Stimulated activated CD4-positive, alpha-beta T cell treated with anti-CD3 and anti-CD28 coated beads, Interleukin-1b, Interleukin-23, amount 100 ng/mL, for 4 hours (primary cell): ENCODE measurements at regions not wholly inside any gene's neighbourhood (a gene's known extent, or its start where the extent isn't known, plus 50 kb on each side); places are given as distances from the start of the nearest gene placed in this dataset.

Experiments
- DNase-seq, 2 donors: peaks; one replicate each; pipeline ENCODE4 v3.0.0-alpha.2; 2020; ENCODE audit warnings: low read depth in 2 of 2

DNA sequence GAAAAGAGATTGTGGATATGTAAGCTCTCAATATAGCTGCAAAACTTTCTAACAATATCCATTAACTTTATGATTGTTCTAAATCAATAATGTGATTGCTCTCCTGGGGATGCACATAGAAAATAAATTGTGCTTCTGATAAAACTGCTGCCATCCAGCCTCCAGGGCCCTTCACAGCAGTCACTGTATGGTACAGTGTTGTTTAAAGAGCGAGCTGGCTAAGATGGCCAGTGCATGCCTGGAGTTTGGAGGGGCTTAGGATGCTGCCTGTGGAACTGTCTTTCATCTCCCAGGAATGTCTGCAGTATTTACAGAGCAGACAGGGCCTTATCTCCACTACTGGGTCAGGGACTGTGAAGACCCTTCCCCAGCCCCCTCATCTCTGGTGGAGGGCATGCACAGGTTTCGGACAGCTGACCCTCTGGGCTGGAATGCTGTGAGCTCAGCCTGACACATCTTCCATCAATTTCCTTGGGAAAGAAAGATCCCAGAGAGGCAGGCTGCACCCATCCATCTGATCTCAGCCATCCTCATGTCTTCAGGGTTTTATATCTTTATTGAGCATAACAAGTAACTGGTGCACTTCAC is 137.0 kb downstream of the PLPP3 start:
- no peak for DNase-seq

GRCh38 chr1:56441601-56442000 is 137.8 kb downstream of the PLPP3 start:
- DNase-seq: no peak

DNA sequence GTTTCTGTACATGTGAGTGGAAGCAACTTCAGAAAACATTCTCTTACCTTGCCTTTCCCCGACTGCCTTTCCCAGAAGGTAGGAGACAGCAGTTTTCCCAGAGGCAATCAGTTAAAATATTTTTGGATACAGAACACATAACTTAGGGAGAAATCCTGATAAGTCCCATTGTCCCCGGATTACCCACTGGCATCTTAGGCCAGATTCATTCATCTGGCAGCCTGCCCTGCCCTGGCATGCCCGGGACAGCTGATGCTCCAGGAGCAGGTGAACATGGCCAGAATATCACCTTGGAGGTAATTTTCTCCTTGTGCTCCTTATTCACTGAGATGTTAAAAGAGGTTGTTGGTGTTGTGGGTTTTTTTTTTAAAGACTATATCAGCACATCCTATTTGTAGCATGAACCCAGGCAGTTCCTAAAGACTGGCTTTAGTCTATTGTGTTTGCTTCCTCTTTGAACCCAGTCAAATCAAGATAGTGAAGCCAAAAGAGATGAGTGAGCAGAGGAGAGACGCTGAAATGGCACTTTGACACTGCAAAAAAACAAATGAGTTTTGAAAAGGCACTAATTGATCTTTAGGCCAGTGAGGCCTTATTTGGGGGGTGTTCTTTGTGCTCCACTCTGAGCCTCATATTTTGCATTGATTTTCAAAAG is 139.6 kb downstream of the PLPP3 start:
- DNase-seq: no peak

GRCh38 chr1:56438901-56439551 is 140.3 kb downstream of the PLPP3 start:
- no peak for DNase-seq

- DNase-seq: no peak
Measured at GRCh38 chr1:56437959-56438358, 141.4 kb downstream of the PLPP3 start.

DNA sequence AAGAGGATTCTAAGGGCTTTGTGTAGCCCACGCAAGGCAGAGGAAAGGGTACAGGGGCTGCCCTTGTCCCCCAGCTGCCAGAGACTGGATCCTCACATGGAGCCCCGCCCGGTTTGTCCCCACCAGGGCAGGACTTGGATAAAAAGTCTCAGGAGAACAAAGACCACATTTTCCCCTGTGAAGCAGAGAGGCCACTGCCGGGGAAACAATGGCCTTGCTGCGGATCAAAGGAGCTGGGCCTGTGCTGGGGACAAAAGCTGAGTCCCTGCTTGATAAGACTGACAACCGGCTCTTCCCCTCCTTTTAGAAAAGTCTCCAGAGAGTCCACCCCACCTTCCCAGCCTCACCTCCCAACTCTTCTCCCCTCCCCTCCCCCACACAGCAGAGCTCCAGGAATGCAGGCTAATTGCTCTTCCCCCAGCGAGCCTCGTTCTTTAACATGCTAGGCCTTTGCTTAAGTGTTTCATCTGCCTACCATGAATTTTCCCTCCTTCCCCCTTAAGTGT is 142.4 kb downstream of the PLPP3 start:
- no peak for DNase-seq

DNA sequence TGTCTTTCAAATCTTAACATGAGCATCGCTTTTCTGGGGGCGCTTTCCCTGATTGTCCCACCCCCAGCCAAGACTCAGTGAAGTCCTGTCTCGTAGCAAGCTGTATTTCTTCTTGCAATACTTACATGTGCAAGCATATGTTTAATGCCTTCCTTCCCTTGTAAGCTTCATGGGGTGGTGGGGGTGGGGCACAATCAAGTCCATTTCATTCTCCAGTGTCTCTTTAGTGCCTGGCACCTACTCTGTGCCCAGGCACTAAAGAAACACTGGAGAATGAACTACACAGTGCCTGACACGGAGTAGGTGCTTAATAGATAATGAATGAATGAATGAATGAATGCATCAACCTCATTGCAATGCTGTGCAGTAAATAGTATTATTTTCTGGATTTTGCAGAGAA is 143.1 kb downstream of the PLPP3 start:
- no peak for DNase-seq

DNA sequence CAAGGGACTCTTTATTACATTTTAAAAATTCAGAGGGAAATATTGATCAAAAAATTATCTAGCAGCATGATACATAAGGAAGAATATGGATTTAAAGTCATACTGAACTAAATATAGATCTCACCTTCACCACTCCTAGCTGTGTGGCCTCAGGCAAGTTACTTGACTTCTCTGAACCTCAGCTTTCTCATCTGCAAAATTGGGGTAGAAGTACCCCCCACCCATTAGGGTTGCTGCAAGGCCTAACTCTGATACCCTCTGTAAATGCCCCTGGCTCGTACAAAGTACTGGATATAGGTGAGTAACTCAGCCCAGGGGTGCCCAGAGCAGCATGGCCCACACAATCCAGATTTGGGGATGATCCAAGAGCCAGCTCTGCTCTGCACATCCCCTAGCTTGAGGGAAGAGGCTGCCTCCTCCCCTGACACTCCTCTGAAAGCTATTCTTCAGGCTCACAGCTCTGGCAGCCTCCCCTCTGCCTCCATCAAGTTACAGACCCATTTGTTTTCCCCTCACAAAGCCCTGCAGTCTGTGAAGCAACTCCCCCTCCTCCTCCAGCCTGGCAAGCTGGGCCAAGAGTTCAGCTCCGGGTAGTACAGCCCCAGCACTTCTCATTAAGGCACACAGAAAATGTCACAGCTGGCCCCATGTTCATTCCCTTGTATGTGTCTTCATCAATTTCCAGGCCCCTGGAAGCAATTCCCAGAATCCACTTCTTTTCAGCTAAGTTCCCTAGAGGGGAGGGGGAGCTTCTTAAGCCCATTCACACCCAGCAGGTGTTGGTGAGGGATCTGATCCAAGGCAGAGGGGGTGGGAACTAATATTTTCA is 143.7 kb downstream of the PLPP3 start:
- no peak for DNase-seq

DNA sequence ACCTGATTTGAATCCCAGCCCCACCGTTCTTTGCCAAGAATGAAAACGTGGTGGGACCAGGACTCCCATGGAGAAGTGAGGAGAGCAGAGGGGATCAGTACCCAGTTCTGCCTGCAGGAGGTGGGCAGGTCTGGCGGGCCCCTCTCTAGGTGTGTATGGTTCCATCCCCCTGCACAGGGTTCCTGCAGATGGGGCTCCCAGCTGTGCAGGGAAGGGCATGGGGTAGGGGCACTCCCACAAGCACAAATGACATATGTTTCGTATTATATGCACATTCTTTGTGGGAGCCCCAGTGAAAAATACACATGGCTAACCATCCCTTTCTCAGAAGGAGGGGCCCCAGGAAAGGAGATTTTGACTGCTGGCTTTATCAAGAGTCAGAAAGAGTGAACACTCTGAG is 144.6 kb downstream of the PLPP3 start:
- DNase-seq: no peak

- DNase-seq: no peak
Measured at GRCh38 chr1:56434025-56434424, 145.3 kb downstream of the PLPP3 start.

DNA sequence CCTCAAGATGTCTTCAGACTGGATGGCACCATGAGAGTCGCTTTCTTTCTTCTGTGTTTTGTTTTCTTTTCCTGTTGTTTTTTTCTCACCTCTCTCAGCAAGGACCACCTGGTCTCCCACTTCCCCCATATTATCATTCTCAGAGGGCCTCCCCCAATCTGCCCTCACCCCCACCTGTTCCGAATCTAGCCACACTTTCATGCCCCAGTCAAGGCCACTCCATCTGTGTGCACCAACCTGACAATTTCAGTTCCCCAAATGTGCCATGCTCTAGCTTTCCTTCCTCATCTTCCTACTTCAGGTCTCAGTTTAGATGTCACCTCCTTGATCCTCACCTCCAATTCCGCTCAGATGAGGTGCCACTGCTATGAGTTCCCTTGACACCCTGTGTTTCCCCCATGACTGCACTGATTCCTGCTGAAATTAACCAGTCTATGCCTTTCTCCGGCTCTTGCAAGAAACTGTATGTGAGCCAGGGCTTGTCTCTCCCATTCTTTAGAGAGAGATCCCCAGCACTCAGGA is 146.2 kb downstream of the PLPP3 start:
- no peak for DNase-seq

GRCh38 chr1:56432166-56432971 is 147.0 kb downstream of the PLPP3 start:
- no peak for DNase-seq

DNA sequence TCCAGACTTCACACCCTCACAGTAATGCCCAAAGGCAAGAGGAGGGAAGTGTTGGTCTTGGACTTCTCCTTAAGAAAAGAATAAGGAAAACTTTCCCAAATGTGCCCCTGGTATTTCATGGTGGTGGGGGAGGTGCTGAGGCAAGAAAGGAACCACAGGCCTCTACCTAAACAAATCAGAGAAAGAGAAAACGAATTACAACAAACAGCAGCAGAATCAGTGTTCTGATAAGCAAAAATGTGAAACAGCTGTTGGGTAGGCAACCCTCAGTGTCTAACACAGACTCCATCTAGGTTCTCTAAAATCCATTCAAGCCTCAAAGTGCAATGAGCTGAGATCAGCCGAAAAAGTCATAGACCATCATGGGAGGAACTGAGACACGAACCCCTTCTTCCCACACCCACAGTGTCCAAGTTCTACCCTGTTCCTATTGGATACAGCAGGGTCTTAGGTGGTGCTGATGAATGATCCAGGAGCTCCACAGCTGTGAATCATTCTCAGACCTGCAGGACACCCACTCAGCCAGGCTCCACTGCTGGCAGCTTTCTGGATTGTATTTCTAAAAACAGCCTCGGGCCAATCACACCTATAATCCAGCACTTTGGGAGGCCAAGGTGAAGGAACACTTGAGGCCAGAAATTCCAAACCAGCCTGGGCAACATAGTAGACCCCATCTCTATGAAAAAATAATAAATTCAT is 149.1 kb downstream of the PLPP3 start:
- DNase-seq: no peak

- no peak for DNase-seq
Measured at GRCh38 chr1:56429288-56429687, 150.1 kb downstream of the PLPP3 start.

DNA sequence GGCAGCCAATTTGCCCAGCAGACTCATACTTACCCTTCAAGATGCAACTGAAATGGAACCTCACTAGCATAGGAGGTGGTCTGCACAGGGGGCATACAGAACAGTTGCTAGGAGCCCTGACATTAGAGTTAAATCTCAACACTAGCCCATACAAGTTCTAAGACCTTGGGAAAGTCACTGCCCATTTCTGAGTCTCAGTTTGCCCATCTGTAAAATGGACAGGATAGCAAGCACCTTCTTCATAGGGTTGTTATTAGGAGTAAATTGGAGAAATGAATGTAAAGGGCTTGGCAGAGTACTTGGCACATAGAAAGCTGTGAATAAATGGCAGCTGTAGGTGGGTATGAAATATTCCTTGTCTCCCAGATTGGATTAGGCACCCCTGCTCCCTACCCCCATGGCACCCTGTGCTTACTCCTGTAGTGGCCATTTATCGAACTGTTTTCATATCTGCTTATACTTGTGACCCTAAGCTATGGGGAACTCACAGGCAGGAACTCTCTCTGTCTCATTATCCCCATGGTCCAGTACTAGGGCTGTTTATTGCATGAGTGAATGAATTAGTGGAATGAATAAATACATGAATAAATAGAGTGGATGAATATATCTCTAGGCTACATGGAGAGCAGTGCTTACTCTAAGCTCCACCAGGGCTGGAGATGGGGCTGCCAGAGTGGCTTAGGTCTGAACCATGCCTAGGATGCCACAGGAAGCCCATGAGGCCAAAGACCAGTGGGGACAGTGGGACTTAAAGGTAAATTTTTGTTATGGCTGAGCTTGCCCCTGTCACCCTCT is 152.6 kb downstream of the PLPP3 start:
- no peak for DNase-seq

GRCh38 chr1:56425494-56426037 is 153.8 kb downstream of the PLPP3 start:
- no peak for DNase-seq

DNA sequence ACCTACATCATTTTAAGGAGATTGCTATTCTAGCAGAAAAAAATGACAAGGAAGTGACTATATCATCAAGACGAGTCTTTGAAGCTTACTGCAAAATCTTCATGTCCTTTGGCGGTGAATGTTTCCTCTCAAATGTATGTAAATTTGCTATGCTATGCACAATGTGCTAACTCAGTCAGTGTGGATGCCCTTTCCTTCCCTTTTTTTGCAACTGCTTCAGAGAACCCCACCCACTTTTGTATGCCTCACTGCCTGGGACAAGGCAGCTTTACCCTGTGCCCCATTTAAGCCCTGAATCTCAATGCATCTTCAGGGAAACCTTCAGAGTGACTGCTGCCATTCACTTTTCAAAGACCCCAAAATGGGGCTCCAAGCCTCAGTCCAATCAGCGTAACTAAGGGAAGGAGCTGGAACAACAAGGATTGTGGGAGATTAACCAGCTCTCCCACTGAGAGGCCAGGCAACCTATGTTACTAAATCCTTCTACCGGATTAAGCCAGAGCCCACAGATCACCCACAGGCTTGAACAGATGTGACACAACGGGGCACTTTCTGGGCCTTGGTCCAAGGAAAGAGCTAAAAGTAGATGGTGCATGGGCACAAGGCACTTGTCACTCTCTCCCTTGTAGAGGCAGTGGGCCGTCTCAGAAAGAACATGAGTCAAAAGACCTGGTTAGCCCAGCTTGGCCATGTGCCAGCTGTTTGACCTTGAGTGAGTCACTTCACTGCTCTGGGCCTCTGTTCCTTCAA is 154.4 kb downstream of the PLPP3 start:
- DNase-seq: no peak

GRCh38 chr1:56423716-56424115 is 155.6 kb downstream of the PLPP3 start:
- no peak for DNase-seq

GRCh38 chr1:56418151-56418631 is 161.2 kb downstream of the PLPP3 start:
- no peak for DNase-seq
